GM23338 (cell line): ENCODE measurements at regions not wholly inside any gene's neighbourhood (a gene's known extent, or its start where the extent isn't known, plus 50 kb on each side); places are given as distances from the start of the nearest gene placed in this dataset.

ENCODE experiments used
- CREB1 ChIP-seq: fragments of 250-450 bp; sonication (Bioruptor Pico); IDR thresholded peaks from 2 replicates; pipeline ENCODE4 v1.5.0; 2020; ENCODE audit warnings: low read depth, mild to moderate bottlenecking, moderate library complexity
- CTCF ChIP-seq, 2 experiments: fragments of 200-600 bp in 1 of 2; sonication (generic) in 1 of 2; conservative IDR thresholded peaks; 2 replicates each; pipeline versions ENCODE4 v1.5.1 to v1.6.1; 2016 to 2017; ENCODE audit warnings: antibody characterized with exemption in 2 of 2, low read depth in 2 of 2, mild to moderate bottlenecking in 2 of 2, moderate library complexity in 1 of 2
- EZH2 ChIP-seq: fragments of 200-600 bp; sonication (generic); IDR thresholded peaks from one replicate; pipeline ENCODE4 v1.8.0; 2017; ENCODE audit warnings: antibody characterized with exemption, mild to moderate bottlenecking, low read depth; ENCODE audit not compliant: unreplicated experiment
- EZH2phosphoT487 ChIP-seq: fragments of 200-600 bp; sonication (generic); IDR thresholded peaks from one replicate; pipeline ENCODE4 v1.8.1; 2018; ENCODE audit warnings: antibody characterized with exemption; ENCODE audit not compliant: unreplicated experiment
- JUNB ChIP-seq: IDR thresholded peaks from one replicate; pipeline ENCODE4 v1.6.1; 2016; ENCODE audit warnings: antibody characterized with exemption; ENCODE audit not compliant: unreplicated experiment
- NANOG ChIP-seq: IDR thresholded peaks from 2 replicates; pipeline ENCODE4 v1.6.1; 2016; ENCODE audit warnings: antibody characterized with exemption, borderline replicate concordance
- POLR2AphosphoS5 ChIP-seq: IDR thresholded peaks from 2 replicates; pipeline ENCODE4 v1.6.1; 2016; ENCODE audit warnings: antibody characterized with exemption, low read depth
- STAT1 ChIP-seq: IDR thresholded peaks from one replicate; pipeline ENCODE4 v1.6.1; 2016; ENCODE audit warnings: antibody characterized with exemption; ENCODE audit not compliant: unreplicated experiment
- ZNF114 ChIP-seq: fragments of 250-450 bp; sonication (Bioruptor Pico); IDR thresholded peaks from 2 replicates; pipeline ENCODE4 v1.5.0; 2020; ENCODE audit warnings: mild to moderate bottlenecking, moderate library complexity
- ZNF331 ChIP-seq: fragments of 250-450 bp; sonication (Bioruptor Pico); IDR thresholded peaks from 2 replicates; pipeline ENCODE4 v1.5.0; 2020; ENCODE audit warnings: low read depth, mild to moderate bottlenecking, moderate library complexity
- TF ChIP-seq, protein P1 (sequence below): IDR thresholded peaks from 2 replicates; pipeline ENCODE4 v1.6.1; 2016; ENCODE audit warnings: antibody characterized with exemption
- TF ChIP-seq, protein P2 (sequence below): IDR thresholded peaks from one replicate; pipeline ENCODE4 v1.6.1; 2018; ENCODE audit warnings: antibody characterized with exemption; ENCODE audit not compliant: unreplicated experiment
- TF ChIP-seq, protein P3 (sequence below): fragments of 250-450 bp; sonication (Bioruptor Pico); IDR thresholded peaks from 2 replicates; pipeline ENCODE4 v1.5.0; 2020; ENCODE audit warnings: mild to moderate bottlenecking, moderate library complexity

DNA sequence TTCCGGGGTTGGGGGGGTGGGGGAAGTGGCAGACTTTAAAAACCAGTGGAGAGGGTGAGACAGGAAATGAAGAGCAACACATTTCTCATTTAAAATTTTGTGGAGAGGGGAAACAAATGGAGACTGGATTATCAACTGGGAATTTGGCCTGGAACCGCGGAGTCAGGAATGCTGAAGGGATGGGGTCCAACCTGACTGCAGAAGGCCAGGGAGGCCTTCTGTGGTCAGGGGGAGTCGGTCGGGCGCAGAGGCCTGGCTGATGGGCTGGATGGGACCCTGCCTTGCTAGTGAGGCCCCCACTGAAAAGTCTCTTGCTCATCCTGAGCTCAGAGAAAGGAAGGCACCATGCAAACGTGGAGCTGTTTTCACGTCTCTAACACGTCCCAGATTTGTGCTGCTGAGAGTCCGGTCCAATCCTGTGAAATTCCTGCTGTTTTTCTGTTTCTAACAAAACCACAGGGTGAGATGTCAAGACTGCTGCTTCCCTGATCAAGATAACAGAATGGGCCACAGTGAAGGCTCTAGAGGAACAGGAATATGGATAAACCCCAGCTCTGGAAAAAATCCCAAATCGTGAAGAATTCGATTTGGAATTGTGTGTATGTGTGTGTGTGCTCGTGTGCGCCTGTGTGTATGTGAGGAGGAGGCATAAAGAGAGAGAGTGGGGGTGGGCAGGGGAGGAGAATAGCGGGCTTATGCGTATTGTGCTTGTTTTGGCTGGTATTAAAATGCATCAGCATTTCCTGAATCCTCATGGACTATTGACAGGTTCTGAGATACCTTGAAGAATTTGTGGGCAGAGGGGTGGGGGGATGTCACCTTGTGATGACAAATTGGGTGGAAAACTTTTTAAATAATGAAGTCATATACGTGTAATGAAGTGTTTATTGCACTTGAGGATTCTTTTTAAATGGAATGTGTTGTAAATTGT is 117.4 kb downstream of the NGF start:
- TF ChIP-seq CTCF (conservative IDR thresholded peaks at IDR 0.05; ENCODE audit: low read depth in 2 of 2): no peak
- TF ChIP-seq EZH2: no peak
- TF ChIP-seq, protein P1, sequence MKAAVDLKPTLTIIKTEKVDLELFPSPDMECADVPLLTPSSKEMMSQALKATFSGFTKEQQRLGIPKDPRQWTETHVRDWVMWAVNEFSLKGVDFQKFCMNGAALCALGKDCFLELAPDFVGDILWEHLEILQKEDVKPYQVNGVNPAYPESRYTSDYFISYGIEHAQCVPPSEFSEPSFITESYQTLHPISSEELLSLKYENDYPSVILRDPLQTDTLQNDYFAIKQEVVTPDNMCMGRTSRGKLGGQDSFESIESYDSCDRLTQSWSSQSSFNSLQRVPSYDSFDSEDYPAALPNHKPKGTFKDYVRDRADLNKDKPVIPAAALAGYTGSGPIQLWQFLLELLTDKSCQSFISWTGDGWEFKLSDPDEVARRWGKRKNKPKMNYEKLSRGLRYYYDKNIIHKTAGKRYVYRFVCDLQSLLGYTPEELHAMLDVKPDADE: no peak
- TF ChIP-seq POLR2AphosphoS5: no peak
- no peak for TF ChIP-seq EZH2phosphoT487
- TF ChIP-seq JUNB: no peak
- no peak for TF ChIP-seq ZNF331
- TF ChIP-seq, protein P2, sequence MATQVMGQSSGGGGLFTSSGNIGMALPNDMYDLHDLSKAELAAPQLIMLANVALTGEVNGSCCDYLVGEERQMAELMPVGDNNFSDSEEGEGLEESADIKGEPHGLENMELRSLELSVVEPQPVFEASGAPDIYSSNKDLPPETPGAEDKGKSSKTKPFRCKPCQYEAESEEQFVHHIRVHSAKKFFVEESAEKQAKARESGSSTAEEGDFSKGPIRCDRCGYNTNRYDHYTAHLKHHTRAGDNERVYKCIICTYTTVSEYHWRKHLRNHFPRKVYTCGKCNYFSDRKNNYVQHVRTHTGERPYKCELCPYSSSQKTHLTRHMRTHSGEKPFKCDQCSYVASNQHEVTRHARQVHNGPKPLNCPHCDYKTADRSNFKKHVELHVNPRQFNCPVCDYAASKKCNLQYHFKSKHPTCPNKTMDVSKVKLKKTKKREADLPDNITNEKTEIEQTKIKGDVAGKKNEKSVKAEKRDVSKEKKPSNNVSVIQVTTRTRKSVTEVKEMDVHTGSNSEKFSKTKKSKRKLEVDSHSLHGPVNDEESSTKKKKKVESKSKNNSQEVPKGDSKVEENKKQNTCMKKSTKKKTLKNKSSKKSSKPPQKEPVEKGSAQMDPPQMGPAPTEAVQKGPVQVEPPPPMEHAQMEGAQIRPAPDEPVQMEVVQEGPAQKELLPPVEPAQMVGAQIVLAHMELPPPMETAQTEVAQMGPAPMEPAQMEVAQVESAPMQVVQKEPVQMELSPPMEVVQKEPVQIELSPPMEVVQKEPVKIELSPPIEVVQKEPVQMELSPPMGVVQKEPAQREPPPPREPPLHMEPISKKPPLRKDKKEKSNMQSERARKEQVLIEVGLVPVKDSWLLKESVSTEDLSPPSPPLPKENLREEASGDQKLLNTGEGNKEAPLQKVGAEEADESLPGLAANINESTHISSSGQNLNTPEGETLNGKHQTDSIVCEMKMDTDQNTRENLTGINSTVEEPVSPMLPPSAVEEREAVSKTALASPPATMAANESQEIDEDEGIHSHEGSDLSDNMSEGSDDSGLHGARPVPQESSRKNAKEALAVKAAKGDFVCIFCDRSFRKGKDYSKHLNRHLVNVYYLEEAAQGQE: no peak
- TF ChIP-seq ZNF114 (CRISPR knock-in tag): no peak
- TF ChIP-seq CREB1 (CRISPR knock-in tag): no peak
- TF ChIP-seq STAT1: no peak
- no peak for TF ChIP-seq NANOG
- TF ChIP-seq, protein P3, sequence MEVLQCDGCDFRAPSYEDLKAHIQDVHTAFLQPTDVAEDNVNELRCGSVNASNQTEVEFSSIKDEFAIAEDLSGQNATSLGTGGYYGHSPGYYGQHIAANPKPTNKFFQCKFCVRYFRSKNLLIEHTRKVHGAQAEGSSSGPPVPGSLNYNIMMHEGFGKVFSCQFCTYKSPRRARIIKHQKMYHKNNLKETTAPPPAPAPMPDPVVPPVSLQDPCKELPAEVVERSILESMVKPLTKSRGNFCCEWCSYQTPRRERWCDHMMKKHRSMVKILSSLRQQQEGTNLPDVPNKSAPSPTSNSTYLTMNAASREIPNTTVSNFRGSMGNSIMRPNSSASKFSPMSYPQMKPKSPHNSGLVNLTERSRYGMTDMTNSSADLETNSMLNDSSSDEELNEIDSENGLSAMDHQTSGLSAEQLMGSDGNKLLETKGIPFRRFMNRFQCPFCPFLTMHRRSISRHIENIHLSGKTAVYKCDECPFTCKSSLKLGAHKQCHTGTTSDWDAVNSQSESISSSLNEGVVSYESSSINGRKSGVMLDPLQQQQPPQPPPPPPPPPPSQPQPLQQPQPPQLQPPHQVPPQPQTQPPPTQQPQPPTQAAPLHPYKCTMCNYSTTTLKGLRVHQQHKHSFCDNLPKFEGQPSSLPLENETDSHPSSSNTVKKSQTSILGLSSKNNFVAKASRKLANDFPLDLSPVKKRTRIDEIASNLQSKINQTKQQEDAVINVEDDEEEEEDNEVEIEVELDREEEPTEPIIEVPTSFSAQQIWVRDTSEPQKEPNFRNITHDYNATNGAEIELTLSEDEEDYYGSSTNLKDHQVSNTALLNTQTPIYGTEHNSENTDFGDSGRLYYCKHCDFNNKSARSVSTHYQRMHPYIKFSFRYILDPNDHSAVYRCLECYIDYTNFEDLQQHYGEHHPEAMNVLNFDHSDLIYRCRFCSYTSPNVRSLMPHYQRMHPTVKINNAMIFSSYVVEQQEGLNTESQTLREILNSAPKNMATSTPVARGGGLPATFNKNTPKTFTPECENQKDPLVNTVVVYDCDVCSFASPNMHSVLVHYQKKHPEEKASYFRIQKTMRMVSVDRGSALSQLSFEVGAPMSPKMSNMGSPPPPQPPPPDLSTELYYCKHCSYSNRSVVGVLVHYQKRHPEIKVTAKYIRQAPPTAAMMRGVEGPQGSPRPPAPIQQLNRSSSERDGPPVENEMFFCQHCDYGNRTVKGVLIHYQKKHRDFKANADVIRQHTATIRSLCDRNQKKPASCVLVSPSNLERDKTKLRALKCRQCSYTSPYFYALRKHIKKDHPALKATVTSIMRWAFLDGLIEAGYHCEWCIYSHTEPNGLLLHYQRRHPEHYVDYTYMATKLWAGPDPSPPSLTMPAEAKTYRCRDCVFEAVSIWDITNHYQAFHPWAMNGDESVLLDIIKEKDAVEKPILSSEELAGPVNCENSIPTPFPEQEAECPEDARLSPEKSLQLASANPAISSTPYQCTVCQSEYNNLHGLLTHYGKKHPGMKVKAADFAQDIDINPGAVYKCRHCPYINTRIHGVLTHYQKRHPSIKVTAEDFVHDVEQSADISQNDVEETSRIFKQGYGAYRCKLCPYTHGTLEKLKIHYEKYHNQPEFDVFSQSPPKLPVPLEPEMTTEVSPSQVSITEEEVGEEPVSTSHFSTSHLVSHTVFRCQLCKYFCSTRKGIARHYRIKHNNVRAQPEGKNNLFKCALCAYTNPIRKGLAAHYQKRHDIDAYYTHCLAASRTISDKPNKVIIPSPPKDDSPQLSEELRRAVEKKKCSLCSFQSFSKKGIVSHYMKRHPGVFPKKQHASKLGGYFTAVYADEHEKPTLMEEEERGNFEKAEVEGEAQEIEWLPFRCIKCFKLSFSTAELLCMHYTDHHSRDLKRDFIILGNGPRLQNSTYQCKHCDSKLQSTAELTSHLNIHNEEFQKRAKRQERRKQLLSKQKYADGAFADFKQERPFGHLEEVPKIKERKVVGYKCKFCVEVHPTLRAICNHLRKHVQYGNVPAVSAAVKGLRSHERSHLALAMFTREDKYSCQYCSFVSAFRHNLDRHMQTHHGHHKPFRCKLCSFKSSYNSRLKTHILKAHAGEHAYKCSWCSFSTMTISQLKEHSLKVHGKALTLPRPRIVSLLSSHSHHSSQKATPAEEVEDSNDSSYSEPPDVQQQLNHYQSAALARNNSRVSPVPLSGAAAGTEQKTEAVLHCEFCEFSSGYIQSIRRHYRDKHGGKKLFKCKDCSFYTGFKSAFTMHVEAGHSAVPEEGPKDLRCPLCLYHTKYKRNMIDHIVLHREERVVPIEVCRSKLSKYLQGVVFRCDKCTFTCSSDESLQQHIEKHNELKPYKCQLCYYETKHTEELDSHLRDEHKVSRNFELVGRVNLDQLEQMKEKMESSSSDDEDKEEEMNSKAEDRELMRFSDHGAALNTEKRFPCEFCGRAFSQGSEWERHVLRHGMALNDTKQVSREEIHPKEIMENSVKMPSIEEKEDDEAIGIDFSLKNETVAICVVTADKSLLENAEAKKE (CRISPR knock-in tag): no peak
